ENCODE measurements at regions not wholly inside any gene's neighbourhood (a gene's known extent, or its start where the extent isn't known, plus 50 kb on each side); places are given as distances from the start of the nearest gene placed in this dataset.

DNA sequence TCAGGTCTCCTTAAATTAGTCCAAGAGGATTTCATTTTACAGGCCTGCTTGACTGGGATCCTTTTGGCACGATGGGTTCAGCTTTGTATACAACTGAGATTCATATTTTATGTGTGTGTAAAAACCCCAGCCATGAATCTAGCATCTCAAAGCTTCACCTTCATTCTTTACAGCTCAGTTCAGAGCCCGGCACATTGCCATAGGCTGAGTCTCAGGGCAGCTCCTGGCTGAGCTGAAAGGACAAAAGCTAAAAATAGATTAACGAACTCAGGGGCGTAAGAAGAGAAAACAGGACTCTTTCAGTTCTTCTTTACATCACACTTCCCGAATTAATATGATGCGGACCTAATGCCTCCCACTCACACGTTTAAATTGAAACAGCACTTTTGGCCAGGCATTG lies 262.8 kb upstream of the PBX1 start:
- TF ChIP-seq, protein P1, sequence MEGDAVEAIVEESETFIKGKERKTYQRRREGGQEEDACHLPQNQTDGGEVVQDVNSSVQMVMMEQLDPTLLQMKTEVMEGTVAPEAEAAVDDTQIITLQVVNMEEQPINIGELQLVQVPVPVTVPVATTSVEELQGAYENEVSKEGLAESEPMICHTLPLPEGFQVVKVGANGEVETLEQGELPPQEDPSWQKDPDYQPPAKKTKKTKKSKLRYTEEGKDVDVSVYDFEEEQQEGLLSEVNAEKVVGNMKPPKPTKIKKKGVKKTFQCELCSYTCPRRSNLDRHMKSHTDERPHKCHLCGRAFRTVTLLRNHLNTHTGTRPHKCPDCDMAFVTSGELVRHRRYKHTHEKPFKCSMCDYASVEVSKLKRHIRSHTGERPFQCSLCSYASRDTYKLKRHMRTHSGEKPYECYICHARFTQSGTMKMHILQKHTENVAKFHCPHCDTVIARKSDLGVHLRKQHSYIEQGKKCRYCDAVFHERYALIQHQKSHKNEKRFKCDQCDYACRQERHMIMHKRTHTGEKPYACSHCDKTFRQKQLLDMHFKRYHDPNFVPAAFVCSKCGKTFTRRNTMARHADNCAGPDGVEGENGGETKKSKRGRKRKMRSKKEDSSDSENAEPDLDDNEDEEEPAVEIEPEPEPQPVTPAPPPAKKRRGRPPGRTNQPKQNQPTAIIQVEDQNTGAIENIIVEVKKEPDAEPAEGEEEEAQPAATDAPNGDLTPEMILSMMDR (conservative IDR thresholded peaks at IDR 0.05) = no peak
- TF ChIP-seq ZFX (IDR thresholded peaks at IDR 0.05) = no peak
